SK-N-DZ (cell line): ENCODE measurements at regions not wholly inside any gene's neighbourhood (a gene's known extent, or its start where the extent isn't known, plus 50 kb on each side); places are given as distances from the start of the nearest gene placed in this dataset.
"Not testable (repeated sequence)": the region's sequence is repeated elsewhere in the genome, so short reads cannot be mapped to it uniquely, and the experiment has no call there.

ENCODE experiments used
- DNase-seq: peaks from one replicate; pipeline ENCODE4 v3.0.0-alpha.2; 2015; ENCODE audit warnings: low spot score

- no peak for DNase-seq
Measured at GRCh38 chr3:153734777-153735551, 386.2 kb upstream of the ARHGEF26 start.

GRCh38 chr3:153740109-153740508 lies 381.1 kb upstream of the ARHGEF26 start:
- DNase-seq, result no peak

GRCh38 chr3:153744889-153745288 lies 376.3 kb upstream of the ARHGEF26 start:
- no peak for DNase-seq

- no peak for DNase-seq
Measured at GRCh38 chr3:153746211-153746610, 375.0 kb upstream of the ARHGEF26 start.

GRCh38 chr3:153749070-153749610 lies 372.1 kb upstream of the ARHGEF26 start:
- no peak for DNase-seq

GRCh38 chr3:153752405-153753027 lies 368.7 kb upstream of the ARHGEF26 start:
- no peak for DNase-seq

- DNase-seq, result no peak
Measured at GRCh38 chr3:153753035-153753434, 368.2 kb upstream of the ARHGEF26 start.

- DNase-seq, result no peak
Measured at GRCh38 chr3:153756816-153757215, 364.4 kb upstream of the ARHGEF26 start.

GRCh38 chr3:153757839-153758238 lies 363.4 kb upstream of the ARHGEF26 start:
- no peak for DNase-seq

GRCh38 chr3:153760948-153761347 lies 360.2 kb upstream of the ARHGEF26 start:
- no peak for DNase-seq

- no peak for DNase-seq
Measured at GRCh38 chr3:153762411-153763235, 358.6 kb upstream of the ARHGEF26 start.

GRCh38 chr3:153767601-153768560 lies 353.3 kb upstream of the ARHGEF26 start:
- no peak for DNase-seq

GRCh38 chr3:153768561-153769469 lies 352.4 kb upstream of the ARHGEF26 start:
- peak; percentile 43 for DNase-seq

- DNase-seq, result no peak
Measured at GRCh38 chr3:153783106-153783505, 338.1 kb upstream of the ARHGEF26 start.

GRCh38 chr3:153783741-153784480 lies 337.3 kb upstream of the ARHGEF26 start:
- DNase-seq, result no peak

GRCh38 chr3:153785901-153786300 lies 335.3 kb upstream of the ARHGEF26 start:
- no peak for DNase-seq

- DNase-seq, result no peak
Measured at GRCh38 chr3:153789380-153789779, 331.8 kb upstream of the ARHGEF26 start.

GRCh38 chr3:153797056-153797455 lies 324.1 kb upstream of the ARHGEF26 start:
- not testable (repeated sequence) for DNase-seq

- no peak for DNase-seq
Measured at GRCh38 chr3:153809097-153809496, 312.1 kb upstream of the ARHGEF26 start.
